Vagina (tissue), 2 donors: ENCODE measurements at regions not wholly inside any gene's neighbourhood (a gene's known extent, or its start where the extent isn't known, plus 50 kb on each side); places are given as distances from the start of the nearest gene placed in this dataset.

Experiments used
- DNase-seq, 2 donors: peaks; one replicate each; pipeline ENCODE4 v3.0.0-alpha.2; 2017; ENCODE audit errors: extremely low spot score in 2 of 2
- H3K27ac ChIP-seq: fragments of 200-600 bp; sonication (generic); one replicate; pipeline ENCODE4 v1.5.1; 2019
- H3K27me3 ChIP-seq: fragments of 200-600 bp; sonication (generic); one replicate; pipeline ENCODE4 v1.5.1; 2019
- H3K36me3 ChIP-seq, 2 donors: fragments of 200-600 bp; sonication (generic); one replicate each; pipeline ENCODE4 v1.5.1; 2017 to 2019
- H3K4me1 ChIP-seq: fragments of 200-600 bp; sonication (generic); one replicate; pipeline ENCODE4 v1.5.1; 2019
- H3K4me3 ChIP-seq, 2 donors: fragments of 200-600 bp; sonication (generic); 1 replicate in 1 of 2; 2 replicates in 1 of 2; pipeline ENCODE4 v1.5.1; 2016 to 2019
- H3K9me3 ChIP-seq: fragments of 200-600 bp; sonication (generic); one replicate; pipeline ENCODE4 v1.5.1; 2019
- CTCF ChIP-seq, 3 experiments: fragments of 450-650 bp in 2 of 3; fragments of 200-600 bp in 1 of 3; sonication (generic) in 1 of 3; IDR thresholded peaks; one replicate each; pipeline ENCODE4 v1.5.1; 2017 to 2019; ENCODE audit warnings: antibody characterized with exemption in 3 of 3, mild to moderate bottlenecking in 2 of 3, moderate library complexity in 2 of 3
- POLR2A ChIP-seq, 2 donors: fragments of 450-650 bp; IDR thresholded peaks; one replicate each; pipeline ENCODE4 v1.6.1; 2017; ENCODE audit warnings: antibody characterized with exemption in 2 of 2, mild to moderate bottlenecking in 2 of 2, moderate library complexity in 2 of 2
- POLR2AphosphoS5 ChIP-seq, 2 donors: sonication (generic); formaldehyde crosslinking; IDR thresholded peaks; one replicate each; pipeline ENCODE4 v1.9.0; 2017; ENCODE audit warnings: antibody characterized with exemption in 2 of 2, mild to moderate bottlenecking in 2 of 2, low read depth in 1 of 2; ENCODE audit not compliant: insufficient read depth in 1 of 2
- intact Hi-C: fragments of 100-400 bp; cut with DNase I; formaldehyde crosslinking; loops from one replicate; pipeline ENCODE4 v1.15.1; 2023

GRCh38 chr5:104213216-104213615, 650.6 kb upstream of the NUDT12 start:
- intact Hi-C loops, result no loop called here
- Histone ChIP-seq H3K4me3 (no peak overlapping the region), H3K9me3 (no peaks in the 10 kb centered on the region), H3K27me3 (no peaks in the 10 kb centered on the region), H3K27ac (no peak overlapping the region), H3K36me3 (no peaks in the 10 kb centered on the region), H3K4me1 (no peaks in the 10 kb centered on the region)
- no peak for DNase-seq
- TF ChIP-seq POLR2AphosphoS5 (IDR thresholded peaks at IDR 0.05; ENCODE audit: insufficient read depth in 1 of 2, low read depth in 1 of 2), result no peak
- TF ChIP-seq CTCF (IDR thresholded peaks at IDR 0.05), result no peak
- TF ChIP-seq POLR2A (IDR thresholded peaks at IDR 0.05), result no peak

DNA sequence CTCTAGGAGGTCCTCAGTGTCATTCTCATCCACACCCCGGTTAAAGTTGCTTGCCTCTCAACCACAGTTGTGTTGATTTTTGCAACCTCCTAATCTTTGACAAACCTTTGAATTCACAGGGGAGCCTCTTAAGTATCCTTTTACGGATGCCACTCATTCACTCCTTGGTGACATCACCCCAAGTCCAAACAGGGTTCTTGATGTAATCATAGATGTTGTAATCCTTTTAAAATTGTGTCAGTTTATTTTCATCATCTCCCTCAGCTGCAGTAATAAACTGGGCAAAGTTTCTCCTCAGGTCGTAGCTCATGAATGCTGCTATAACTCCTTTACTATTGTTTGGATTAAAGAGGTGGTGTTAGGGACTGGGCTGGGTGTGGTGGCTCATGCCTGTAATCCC, 637.2 kb upstream of the NUDT12 start:
- H3K27ac ChIP-seq, result no peak overlapping the region
- H3K4me1 ChIP-seq, result no peaks in the 10 kb centered on the region
- H3K4me3 ChIP-seq, result no peak overlapping the region
- H3K36me3 ChIP-seq, result no peaks in the 10 kb centered on the region
- no peak for DNase-seq
- TF ChIP-seq POLR2A (IDR thresholded peaks at IDR 0.05) (no peak), CTCF (IDR thresholded peaks at IDR 0.05) (no peak), POLR2AphosphoS5 (IDR thresholded peaks at IDR 0.05; ENCODE audit: insufficient read depth in 1 of 2, low read depth in 1 of 2) (no peak)
- H3K9me3 ChIP-seq, result no peaks in the 10 kb centered on the region
- no peaks in the 10 kb centered on the region for H3K27me3 ChIP-seq
- intact Hi-C loops, result no loop called here

DNA sequence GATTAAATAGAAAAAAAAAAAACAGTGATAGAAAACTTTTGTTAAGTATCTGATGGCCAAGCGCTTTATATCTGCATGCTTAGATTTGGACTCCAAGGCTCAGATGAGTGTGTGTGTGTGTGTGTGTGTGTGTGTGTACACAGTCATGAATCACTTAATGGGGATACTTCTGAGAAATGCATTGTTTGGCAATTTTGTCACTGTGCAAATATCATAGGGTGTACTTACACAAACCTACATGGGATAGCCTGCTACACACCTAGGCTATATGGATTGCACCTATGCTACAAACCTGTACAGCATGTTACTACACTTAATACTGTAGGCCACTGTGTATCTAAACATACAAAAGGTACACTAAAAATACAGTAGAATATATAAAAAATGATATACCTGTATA, 635.6 kb upstream of the NUDT12 start:
- no peak for TF ChIP-seq POLR2AphosphoS5 (IDR thresholded peaks at IDR 0.05; ENCODE audit: insufficient read depth in 1 of 2, low read depth in 1 of 2)
- TF ChIP-seq CTCF (IDR thresholded peaks at IDR 0.05), result no peak
- TF ChIP-seq POLR2A (IDR thresholded peaks at IDR 0.05), result no peak
- Histone ChIP-seq H3K4me3 (no peak overlapping the region), H3K27ac (no peak overlapping the region), H3K4me1 (no peaks in the 10 kb centered on the region), H3K27me3 (no peaks in the 10 kb centered on the region), H3K36me3 (no peaks in the 10 kb centered on the region), H3K9me3 (no peaks in the 10 kb centered on the region)
- DNase-seq, result no peak
- intact Hi-C loops, result no loop called here

GRCh38 chr5:104189909-104190308, 627.3 kb upstream of the NUDT12 start:
- no peak overlapping the region for H3K27ac ChIP-seq
- H3K4me3 ChIP-seq, result no peak overlapping the region
- intact Hi-C loops, result no loop called here
- TF ChIP-seq CTCF (IDR thresholded peaks at IDR 0.05), result no peak
- TF ChIP-seq POLR2A (IDR thresholded peaks at IDR 0.05), result no peak
- no peak for TF ChIP-seq POLR2AphosphoS5 (IDR thresholded peaks at IDR 0.05; ENCODE audit: insufficient read depth in 1 of 2, low read depth in 1 of 2)
- H3K36me3 ChIP-seq, result no peaks in the 10 kb centered on the region
- H3K4me1 ChIP-seq, result no peaks in the 10 kb centered on the region
- no peaks in the 10 kb centered on the region for H3K27me3 ChIP-seq
- no peak for DNase-seq
- H3K9me3 ChIP-seq, result no peaks in the 10 kb centered on the region

DNA sequence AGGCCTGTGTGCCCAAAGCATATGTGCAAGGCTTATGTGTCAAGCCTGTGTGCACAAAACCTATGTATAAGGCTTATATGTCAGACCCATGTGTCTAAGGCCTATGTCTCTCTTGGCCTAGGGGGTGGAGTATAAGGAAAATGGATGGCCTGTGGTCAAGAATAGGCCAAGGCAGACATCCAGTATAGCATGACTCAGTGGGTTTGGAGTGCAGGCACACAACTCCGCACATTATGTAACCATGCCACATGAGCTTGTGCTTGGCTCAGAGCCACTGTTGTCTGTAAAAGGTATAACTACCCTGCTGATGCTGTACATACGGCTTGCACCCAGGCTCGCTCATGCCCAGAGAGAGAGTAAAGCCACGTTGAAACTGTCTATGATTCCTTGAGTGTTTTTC, 626.4 kb upstream of the NUDT12 start:
- DNase-seq, result no peak
- TF ChIP-seq POLR2AphosphoS5 (IDR thresholded peaks at IDR 0.05; ENCODE audit: insufficient read depth in 1 of 2, low read depth in 1 of 2), result no peak
- TF ChIP-seq CTCF (IDR thresholded peaks at IDR 0.05), result no peak
- no peak for TF ChIP-seq POLR2A (IDR thresholded peaks at IDR 0.05)
- H3K4me3 ChIP-seq, result no peak overlapping the region
- H3K9me3 ChIP-seq, result no peaks in the 10 kb centered on the region
- H3K36me3 ChIP-seq, result no peaks in the 10 kb centered on the region
- no peak overlapping the region for H3K27ac ChIP-seq
- no peaks in the 10 kb centered on the region for H3K27me3 ChIP-seq
- no peaks in the 10 kb centered on the region for H3K4me1 ChIP-seq
- intact Hi-C loops, result no loop called here
